ENCODE measurements at regions not wholly inside any gene's neighbourhood (a gene's known extent, or its start where the extent isn't known, plus 50 kb on each side); places are given as distances from the start of the nearest gene placed in this dataset.

DNA sequence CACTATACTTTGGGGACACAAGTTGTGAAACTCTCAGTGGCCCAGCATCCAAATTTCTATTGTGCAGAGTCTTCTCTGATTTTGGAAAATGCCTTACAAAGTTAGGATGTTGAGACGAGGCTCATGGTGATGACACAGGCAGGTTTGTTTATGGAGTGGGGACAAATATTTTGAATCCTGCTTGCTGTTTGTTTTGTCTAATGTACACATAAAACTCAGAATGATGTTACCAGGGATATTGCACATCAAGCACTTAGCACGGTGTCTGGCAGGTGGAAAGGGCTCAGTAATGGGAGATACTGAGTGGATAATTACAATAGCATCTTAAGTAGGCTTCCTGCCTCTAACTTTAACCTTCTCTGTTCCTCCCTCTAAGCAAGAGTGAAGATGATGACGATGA is 628.9 kb upstream of the TBX3 start:
- CTCF ChIA-PET: no interaction called here
- DNase-seq (ENCODE audit: low read depth, low spot score): no peak

More for the DNA sequence above, 628.9 kb upstream of the TBX3 start:
- Histone ChIP-seq H3K27me3 (ENCODE audit: control insufficient read depth in 2 of 2, insufficient read depth in 2 of 2, low read length in 2 of 2) (no peaks in the 10 kb centered on the region), H3K4me2 (ENCODE audit: insufficient read depth, low read length) (no peak overlapping the region), H3K36me3 (ENCODE audit: control insufficient read depth in 2 of 2, extremely low read depth in 1 of 2, insufficient read depth in 2 of 2, low read length in 2 of 2) (no peaks in the 10 kb centered on the region), H3K4me1 (ENCODE audit: control insufficient read depth, extremely low read depth, insufficient read depth, low read length) (no peaks in the 10 kb centered on the region), H3K9me1 (replicated peaks; ENCODE audit: control insufficient read depth, extremely low read depth, insufficient read depth, low read length) (no peaks in the 10 kb centered on the region), H4K20me1 (replicated peaks; ENCODE audit: control insufficient read depth, extremely low read depth, insufficient read depth, low read length) (no peaks in the 10 kb centered on the region), H2AFZ (ENCODE audit: low read depth, low read length) (no peak overlapping the region), H3K9me3 (replicated peaks; ENCODE audit: control insufficient read depth, insufficient read depth, low read length) (no peaks in the 10 kb centered on the region), H3K27ac (ENCODE audit: insufficient read depth, low read depth, low read length) (no peak overlapping the region), H3K4me3 (replicated peaks in 1 of 3; ENCODE audit: insufficient read depth in 1 of 3, low read depth in 1 of 3, low read length in 3 of 3) (no peak overlapping the region), H3K79me2 (ENCODE audit: control insufficient read depth, insufficient read depth, low read length) (no peaks in the 10 kb centered on the region), H3K9ac (replicated peaks; ENCODE audit: extremely low read depth, insufficient read depth, low read length) (no peak overlapping the region)
- dilution Hi-C loops (cut with MboI; ENCODE audit: extremely low pct_ligation_motif_present, low sequenced_read_pairs): no loop called here
- BruUV-seq (replicated peaks): no TSS peak
- intact Hi-C loops (cut with micrococcal nuclease): no loop called here
- no peak for FAIRE-seq
- POLR2A ChIA-PET: no interaction called here
- TF ChIP-seq GATA2 (IDR thresholded peaks at IDR 0.05; ENCODE audit: insufficient read depth, insufficient read length, low read depth, low read length) (no peak), POLR2A (IDR thresholded peaks at IDR 0.05; ENCODE audit: low read depth, low read length) (no peak), POLR2AphosphoS5 (IDR thresholded peaks at IDR 0.05; ENCODE audit: insufficient read depth, low read depth, low read length) (no peak), MYC (IDR thresholded peaks at IDR 0.05; ENCODE audit: low read depth, low read length) (no peak), EZH2 (IDR thresholded peaks at IDR 0.05; ENCODE audit: borderline replicate concordance, low read depth, low read length, severe bottlenecking) (no peak), FOS (IDR thresholded peaks at IDR 0.05; ENCODE audit: borderline replicate concordance, insufficient read depth, low read length) (no peak), JUN (IDR thresholded peaks at IDR 0.05; ENCODE audit: borderline replicate concordance, insufficient read depth, insufficient read length, low read depth) (no peak)
- TF ChIP-seq, protein P1, sequence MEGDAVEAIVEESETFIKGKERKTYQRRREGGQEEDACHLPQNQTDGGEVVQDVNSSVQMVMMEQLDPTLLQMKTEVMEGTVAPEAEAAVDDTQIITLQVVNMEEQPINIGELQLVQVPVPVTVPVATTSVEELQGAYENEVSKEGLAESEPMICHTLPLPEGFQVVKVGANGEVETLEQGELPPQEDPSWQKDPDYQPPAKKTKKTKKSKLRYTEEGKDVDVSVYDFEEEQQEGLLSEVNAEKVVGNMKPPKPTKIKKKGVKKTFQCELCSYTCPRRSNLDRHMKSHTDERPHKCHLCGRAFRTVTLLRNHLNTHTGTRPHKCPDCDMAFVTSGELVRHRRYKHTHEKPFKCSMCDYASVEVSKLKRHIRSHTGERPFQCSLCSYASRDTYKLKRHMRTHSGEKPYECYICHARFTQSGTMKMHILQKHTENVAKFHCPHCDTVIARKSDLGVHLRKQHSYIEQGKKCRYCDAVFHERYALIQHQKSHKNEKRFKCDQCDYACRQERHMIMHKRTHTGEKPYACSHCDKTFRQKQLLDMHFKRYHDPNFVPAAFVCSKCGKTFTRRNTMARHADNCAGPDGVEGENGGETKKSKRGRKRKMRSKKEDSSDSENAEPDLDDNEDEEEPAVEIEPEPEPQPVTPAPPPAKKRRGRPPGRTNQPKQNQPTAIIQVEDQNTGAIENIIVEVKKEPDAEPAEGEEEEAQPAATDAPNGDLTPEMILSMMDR (IDR thresholded peaks at IDR 0.05; ENCODE audit: extremely low read depth in 1 of 2, insufficient read depth in 1 of 2, low read depth in 1 of 2, low read length in 2 of 2): no peak
- TF ChIP-seq, protein P2, sequence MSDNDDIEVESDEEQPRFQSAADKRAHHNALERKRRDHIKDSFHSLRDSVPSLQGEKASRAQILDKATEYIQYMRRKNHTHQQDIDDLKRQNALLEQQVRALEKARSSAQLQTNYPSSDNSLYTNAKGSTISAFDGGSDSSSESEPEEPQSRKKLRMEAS (IDR thresholded peaks at IDR 0.05; ENCODE audit: insufficient read depth, insufficient read length): no peak

Measured in endothelial cell of umbilical vein (primary cell).